RWPE1 (cell line): ENCODE measurements at regions not wholly inside any gene's neighbourhood (a gene's known extent, or its start where the extent isn't known, plus 50 kb on each side); places are given as distances from the start of the nearest gene placed in this dataset.

ENCODE experiments used
- CTCF ChIA-PET: fragments of 350-600 bp; sonication (Branson Sonifier 250); formaldehyde crosslinking; extraction: SDS; loops from one replicate; lab custom pipeline; 2021; lab: Yijun Ruan, JAX
- POLR2A ChIA-PET: fragments of 400-600 bp; formaldehyde crosslinking; extraction: SDS; loops from one replicate; lab custom pipeline; 2020; ENCODE audit warnings: antibody characterized with exemption; ENCODE audit not compliant: low non-redundant PET; lab: Yijun Ruan, JAX
- DNase-seq: peaks from one replicate; pipeline ENCODE4 v3.0.0; 2012; ENCODE audit warnings: low spot score
- H3K27ac ChIP-seq: fragments of 450-650 bp; 2 replicates; pipeline ENCODE4 v1.5.1; 2017
- CTCF ChIP-seq: fragments of 450-650 bp; conservative IDR thresholded peaks from 2 replicates; pipeline ENCODE4 v1.5.1; 2017; ENCODE audit warnings: low read depth, mild to moderate bottlenecking

- POLR2A ChIA-PET = no interaction called here
- H3K27ac ChIP-seq = no peak overlapping the region
- no peak for TF ChIP-seq CTCF
- DNase-seq = peak; percentile 35
- CTCF ChIA-PET = no interaction called here
These were observed 319.9 kb downstream of the KCNC2 start for GRCh38 chr12:74889563-74890236.

- ChIA-PET CTCF (no interaction called here), POLR2A (no interaction called here)
- no peak overlapping the region for H3K27ac ChIP-seq
- no peak for TF ChIP-seq CTCF
- peak; percentile 68 for DNase-seq
These were observed 319.4 kb downstream of the KCNC2 start for GRCh38 chr12:74890237-74890599.

GRCh38 chr12:74891083-74891668 lies 318.5 kb downstream of the KCNC2 start:
- no peak overlapping the region for H3K27ac ChIP-seq
- POLR2A ChIA-PET = no interaction called here
- CTCF ChIA-PET = no interaction called here
- no peak for TF ChIP-seq CTCF
- DNase-seq = no peak

- ChIA-PET CTCF (no interaction called here), POLR2A (no interaction called here)
- no peak for TF ChIP-seq CTCF
These were observed 317.5 kb downstream of the KCNC2 start for GRCh38 chr12:74892057-74892633.

GRCh38 chr12:74896186-74896585 lies 313.5 kb downstream of the KCNC2 start:
- ChIA-PET POLR2A (no interaction called here), CTCF (interaction anchor here (0.6 to 1.5 kb wide), 2 partner anchors 12 to 282 kb away, joined by 3 to 5 read pairs; no protein-coding TSS in a partner anchor)
- no peak overlapping the region for H3K27ac ChIP-seq
- no peak for DNase-seq
- TF ChIP-seq CTCF = no peak

More at GRCh38 chr12:74892057-74892633, 317.5 kb downstream of the KCNC2 start:
- DNase-seq = no peak
- no peak overlapping the region for H3K27ac ChIP-seq

- CTCF ChIA-PET = interaction anchor here (0.5 kb wide), 1 partner anchor 9 kb away, joined by 3 read pairs; no protein-coding TSS in a partner anchor
- DNase-seq = peak; percentile 26
These were observed 312.0 kb downstream of the KCNC2 start for GRCh38 chr12:74897425-74898211.

More at GRCh38 chr12:74897425-74898211, 312.0 kb downstream of the KCNC2 start:
- POLR2A ChIA-PET = no interaction called here
- no peak overlapping the region for H3K27ac ChIP-seq
- TF ChIP-seq CTCF = no peak
